Neural progenitor cell (in vitro differentiated cells): ENCODE measurements at regions not wholly inside any gene's neighbourhood (a gene's known extent, or its start where the extent isn't known, plus 50 kb on each side); places are given as distances from the start of the nearest gene placed in this dataset.

Source experiments
- EZH2 ChIP-seq: fragments of 200-600 bp; sonication (generic); IDR thresholded peaks from 2 replicates; pipeline ENCODE4 v1.6.1; 2017; ENCODE audit warnings: antibody characterized with exemption, mild to moderate bottlenecking, moderate library complexity
- EZH2phosphoT487 ChIP-seq: fragments of 200-600 bp; sonication (generic); IDR thresholded peaks from 2 replicates; pipeline ENCODE4 v1.6.1; 2017; ENCODE audit warnings: antibody characterized with exemption
- TF ChIP-seq, protein P1 (sequence below): fragments of 200-600 bp; sonication (generic); IDR thresholded peaks from 2 replicates; pipeline ENCODE4 v1.5.1; 2017; ENCODE audit warnings: antibody characterized with exemption, mild to moderate bottlenecking

- TF ChIP-seq, protein P1, sequence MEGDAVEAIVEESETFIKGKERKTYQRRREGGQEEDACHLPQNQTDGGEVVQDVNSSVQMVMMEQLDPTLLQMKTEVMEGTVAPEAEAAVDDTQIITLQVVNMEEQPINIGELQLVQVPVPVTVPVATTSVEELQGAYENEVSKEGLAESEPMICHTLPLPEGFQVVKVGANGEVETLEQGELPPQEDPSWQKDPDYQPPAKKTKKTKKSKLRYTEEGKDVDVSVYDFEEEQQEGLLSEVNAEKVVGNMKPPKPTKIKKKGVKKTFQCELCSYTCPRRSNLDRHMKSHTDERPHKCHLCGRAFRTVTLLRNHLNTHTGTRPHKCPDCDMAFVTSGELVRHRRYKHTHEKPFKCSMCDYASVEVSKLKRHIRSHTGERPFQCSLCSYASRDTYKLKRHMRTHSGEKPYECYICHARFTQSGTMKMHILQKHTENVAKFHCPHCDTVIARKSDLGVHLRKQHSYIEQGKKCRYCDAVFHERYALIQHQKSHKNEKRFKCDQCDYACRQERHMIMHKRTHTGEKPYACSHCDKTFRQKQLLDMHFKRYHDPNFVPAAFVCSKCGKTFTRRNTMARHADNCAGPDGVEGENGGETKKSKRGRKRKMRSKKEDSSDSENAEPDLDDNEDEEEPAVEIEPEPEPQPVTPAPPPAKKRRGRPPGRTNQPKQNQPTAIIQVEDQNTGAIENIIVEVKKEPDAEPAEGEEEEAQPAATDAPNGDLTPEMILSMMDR: no peak
- TF ChIP-seq EZH2phosphoT487 (no peak), EZH2 (no peak)
Observed at GRCh38 chr1:73943270-73943669, 254.7 kb downstream of the LRRIQ3 start.
